ENCODE measurements at regions not wholly inside any gene's neighbourhood (a gene's known extent, or its start where the extent isn't known, plus 50 kb on each side); places are given as distances from the start of the nearest gene placed in this dataset.

- Histone ChIP-seq H3K4me2 (no peak overlapping the region), H3K79me2 (ENCODE audit: insufficient read depth) (no peaks in the 10 kb centered on the region), H3K4me1 (ENCODE audit: control insufficient read depth in 1 of 2, insufficient read depth in 2 of 2, low read depth in 1 of 2, low read length in 1 of 2) (no peaks in the 10 kb centered on the region), H3K36me3 (replicated peaks in 1 of 2; ENCODE audit: control insufficient read depth in 1 of 2, insufficient read depth in 2 of 2, low read length in 1 of 2) (no peaks in the 10 kb centered on the region), H3K9me2 (no peaks in the 10 kb centered on the region), H3K9ac (no peak overlapping the region), H4K20me1 (ENCODE audit: insufficient read depth) (no peaks in the 10 kb centered on the region), H2AFZ (ENCODE audit: low read depth) (no peak overlapping the region), H3K27me3 (ENCODE audit: insufficient read depth) (no peaks in the 10 kb centered on the region), H3F3A (replicated peaks; ENCODE audit: insufficient read depth) (no peaks in the 10 kb centered on the region), H3K27ac (ENCODE audit: low read depth in 2 of 2, low read length in 1 of 2) (no peak overlapping the region), H3K4me3 (ENCODE audit: low read depth in 2 of 2, low read length in 1 of 2) (no peak overlapping the region), H3K9me3 (no peaks in the 10 kb centered on the region)
- TF ChIP-seq TEAD4 (IDR thresholded peaks at IDR 0.05; ENCODE audit: borderline replicate concordance, insufficient read depth) (no peak), IRF3 (IDR thresholded peaks at IDR 0.05; ENCODE audit: low read depth, low read length) (no peak), JUND (IDR thresholded peaks at IDR 0.05) (no peak), NFIC (IDR thresholded peaks at IDR 0.05; ENCODE audit: borderline replicate concordance) (no peak), RXRA (IDR thresholded peaks at IDR 0.05; ENCODE audit: borderline replicate concordance, low read depth) (no peak), USF1 (IDR thresholded peaks at IDR 0.05; ENCODE audit: borderline replicate concordance, low read depth) (no peak), RAD21 (IDR thresholded peaks at IDR 0.05; ENCODE audit: low read length) (no peak), RFX5 (IDR thresholded peaks at IDR 0.05; ENCODE audit: low read length) (no peak), YY1 (IDR thresholded peaks at IDR 0.05; ENCODE audit: low read depth) (no peak)
- no peak for DNase-seq
- ChIA-PET POLR2A (no interaction called here), CTCF (no interaction called here)
- WGBS (ENCODE audit: low lambda C conversion rate), result 36% methylated on average over 2 of the region's 2 CpGs
Measured at GRCh38 chr5:62044989-62045388, 261.0 kb upstream of the KIF2A start.

- Histone ChIP-seq H3K4me1 (ENCODE audit: control insufficient read depth in 1 of 2, insufficient read depth in 2 of 2, low read depth in 1 of 2, low read length in 1 of 2) (no peaks in the 10 kb centered on the region), H3K79me2 (ENCODE audit: insufficient read depth) (no peaks in the 10 kb centered on the region), H3K36me3 (replicated peaks in 1 of 2; ENCODE audit: control insufficient read depth in 1 of 2, insufficient read depth in 2 of 2, low read length in 1 of 2) (no peaks in the 10 kb centered on the region), H3F3A (replicated peaks; ENCODE audit: insufficient read depth) (no peaks in the 10 kb centered on the region), H2AFZ (ENCODE audit: low read depth) (no peak overlapping the region), H3K27me3 (ENCODE audit: insufficient read depth) (no peaks in the 10 kb centered on the region), H4K20me1 (ENCODE audit: insufficient read depth) (no peaks in the 10 kb centered on the region), H3K4me2 (no peak overlapping the region), H3K4me3 (ENCODE audit: low read depth in 2 of 2, low read length in 1 of 2) (no peak overlapping the region), H3K27ac (ENCODE audit: low read depth in 2 of 2, low read length in 1 of 2) (no peak overlapping the region), H3K9me2 (no peaks in the 10 kb centered on the region), H3K9me3 (no peaks in the 10 kb centered on the region), H3K9ac (no peak overlapping the region)
- TF ChIP-seq EZH2phosphoT487 (IDR thresholded peaks at IDR 0.05; ENCODE audit: borderline replicate concordance, low read depth), result no peak
- no peak for TF ChIP-seq GABPA (IDR thresholded peaks at IDR 0.05; ENCODE audit: low read depth)
- TF ChIP-seq CHD2 (IDR thresholded peaks at IDR 0.05; ENCODE audit: low read length, partially characterized antibody), result no peak
- no peak for TF ChIP-seq RCOR1 (IDR thresholded peaks at IDR 0.05; ENCODE audit: low read length)
- no peak for TF ChIP-seq SMC3 (IDR thresholded peaks at IDR 0.05; ENCODE audit: low read depth, low read length)
- no peak for TF ChIP-seq FOXJ3 (CRISPR knock-in tag; IDR thresholded peaks at IDR 0.05)
- TF ChIP-seq SIN3A (IDR thresholded peaks at IDR 0.05; ENCODE audit: borderline replicate concordance, low read depth, low read length), result no peak
- no peak for TF ChIP-seq RXRA (IDR thresholded peaks at IDR 0.05; ENCODE audit: borderline replicate concordance, low read depth)
- TF ChIP-seq TEAD4 (IDR thresholded peaks at IDR 0.05; ENCODE audit: borderline replicate concordance, insufficient read depth), result no peak
- TF ChIP-seq RAD21 (IDR thresholded peaks at IDR 0.05; ENCODE audit: low read length), result no peak
- TF ChIP-seq NFIC (IDR thresholded peaks at IDR 0.05; ENCODE audit: borderline replicate concordance), result no peak
- no peak for TF ChIP-seq ZBTB33 (IDR thresholded peaks at IDR 0.05; ENCODE audit: borderline replicate concordance, low read depth)
- no peak for TF ChIP-seq YY1 (IDR thresholded peaks at IDR 0.05; ENCODE audit: low read depth)
- no peak for TF ChIP-seq EP300 (IDR thresholded peaks at IDR 0.05; ENCODE audit: borderline replicate concordance in 1 of 2, low read depth in 1 of 2, low read length in 1 of 2)
- TF ChIP-seq MAX (IDR thresholded peaks at IDR 0.05; ENCODE audit: low read depth), result no peak
- no peak for TF ChIP-seq REST (IDR thresholded peaks at IDR 0.05; ENCODE audit: low read depth, low read length)
- TF ChIP-seq FOSL2 (IDR thresholded peaks at IDR 0.05; ENCODE audit: borderline replicate concordance, low read depth), result no peak
- no peak for TF ChIP-seq ELF1 (IDR thresholded peaks at IDR 0.05)
- TF ChIP-seq RFX5 (IDR thresholded peaks at IDR 0.05; ENCODE audit: low read length), result no peak
- CTCF ChIA-PET, result no interaction called here
- WGBS (ENCODE audit: low lambda C conversion rate), result 12% methylated on average over 1 of the region's 1 CpG
- POLR2A ChIA-PET, result no interaction called here
- DNase-seq, result no peak
Measured at GRCh38 chr5:62046191-62046590, 259.8 kb upstream of the KIF2A start.
